Fibroblast of mammary gland (primary cell): ENCODE measurements at regions not wholly inside any gene's neighbourhood (a gene's known extent, or its start where the extent isn't known, plus 50 kb on each side); places are given as distances from the start of the nearest gene placed in this dataset.

Source experiments
- DNase-seq: peaks from one replicate; pipeline ENCODE4 v3.0.0-alpha.2; 2010; ENCODE audit warnings: low read depth
- H3K4me3 ChIP-seq: 2 replicates; pipeline ENCODE4 v1.5.1; 2011; ENCODE audit warnings: low read depth, mild to moderate bottlenecking, low read length, moderate library complexity; ENCODE audit not compliant: control insufficient read depth
- TF ChIP-seq, protein P1 (sequence below): conservative IDR thresholded peaks from 2 replicates; pipeline ENCODE4 v1.5.1; 2011; ENCODE audit warnings: low read depth, low read length, inconsistent platforms; ENCODE audit not compliant: control insufficient read depth, insufficient read depth

- TF ChIP-seq, protein P1, sequence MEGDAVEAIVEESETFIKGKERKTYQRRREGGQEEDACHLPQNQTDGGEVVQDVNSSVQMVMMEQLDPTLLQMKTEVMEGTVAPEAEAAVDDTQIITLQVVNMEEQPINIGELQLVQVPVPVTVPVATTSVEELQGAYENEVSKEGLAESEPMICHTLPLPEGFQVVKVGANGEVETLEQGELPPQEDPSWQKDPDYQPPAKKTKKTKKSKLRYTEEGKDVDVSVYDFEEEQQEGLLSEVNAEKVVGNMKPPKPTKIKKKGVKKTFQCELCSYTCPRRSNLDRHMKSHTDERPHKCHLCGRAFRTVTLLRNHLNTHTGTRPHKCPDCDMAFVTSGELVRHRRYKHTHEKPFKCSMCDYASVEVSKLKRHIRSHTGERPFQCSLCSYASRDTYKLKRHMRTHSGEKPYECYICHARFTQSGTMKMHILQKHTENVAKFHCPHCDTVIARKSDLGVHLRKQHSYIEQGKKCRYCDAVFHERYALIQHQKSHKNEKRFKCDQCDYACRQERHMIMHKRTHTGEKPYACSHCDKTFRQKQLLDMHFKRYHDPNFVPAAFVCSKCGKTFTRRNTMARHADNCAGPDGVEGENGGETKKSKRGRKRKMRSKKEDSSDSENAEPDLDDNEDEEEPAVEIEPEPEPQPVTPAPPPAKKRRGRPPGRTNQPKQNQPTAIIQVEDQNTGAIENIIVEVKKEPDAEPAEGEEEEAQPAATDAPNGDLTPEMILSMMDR: no peak
- no peak for DNase-seq
These were observed 408.4 kb downstream of the ETV1 start for GRCh38 chr7:13581097-13581496.

GRCh38 chr7:13593854-13594253 lies 395.6 kb downstream of the ETV1 start:
- TF ChIP-seq, protein P1: no peak
- no peak overlapping the region for H3K4me3 ChIP-seq
- DNase-seq: no peak

More at GRCh38 chr7:13581097-13581496, 408.4 kb downstream of the ETV1 start:
- H3K4me3 ChIP-seq: no peak overlapping the region

GRCh38 chr7:13602036-13602435 lies 387.4 kb downstream of the ETV1 start:
- DNase-seq: no peak
- TF ChIP-seq, protein P1: no peak
- H3K4me3 ChIP-seq: no peak overlapping the region

DNA sequence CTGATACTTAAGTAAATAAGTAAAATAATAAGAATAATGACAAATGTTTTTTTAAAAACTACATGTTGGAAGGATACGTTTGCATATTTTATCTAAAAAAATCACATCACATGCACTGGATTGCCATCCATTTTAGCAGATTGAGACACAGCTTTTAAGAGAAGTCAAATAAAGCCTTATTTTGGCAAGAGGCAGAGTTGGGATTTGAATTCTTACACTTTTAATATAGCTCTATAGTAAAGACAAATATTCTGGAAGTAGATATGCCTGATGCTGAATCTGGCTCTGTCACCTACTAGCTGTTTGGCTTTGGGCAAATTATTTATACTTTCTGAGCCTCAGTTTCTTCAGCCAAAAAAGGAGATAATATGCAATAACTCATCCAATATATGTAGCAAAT lies 386.4 kb downstream of the ETV1 start:
- no peak overlapping the region for H3K4me3 ChIP-seq

DNA sequence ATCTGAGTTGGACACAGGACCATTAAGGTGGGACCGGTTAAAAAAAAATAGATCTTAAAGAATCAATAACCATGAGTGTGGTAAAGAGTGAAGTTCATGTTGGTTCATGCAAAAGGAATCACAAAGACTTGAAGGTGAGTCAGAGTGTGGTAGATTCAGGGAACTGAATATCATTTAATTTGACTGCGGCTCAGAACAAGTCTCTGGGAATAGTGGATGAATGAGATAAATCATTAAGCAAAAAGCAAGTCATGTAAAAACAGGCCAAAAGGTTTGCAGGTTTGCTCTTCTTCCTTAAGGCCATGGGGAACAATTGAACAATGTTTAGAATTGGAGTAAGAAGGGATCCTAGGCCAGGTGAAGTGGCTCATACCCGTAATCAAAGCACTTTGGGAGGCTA lies 385.8 kb downstream of the ETV1 start:
- no peak for DNase-seq
- TF ChIP-seq, protein P1: no peak
- no peak overlapping the region for H3K4me3 ChIP-seq

More for the DNA sequence above, 386.4 kb downstream of the ETV1 start:
- TF ChIP-seq, protein P1: no peak
- no peak for DNase-seq

- TF ChIP-seq, protein P1: no peak
- DNase-seq: no peak
- no peak overlapping the region for H3K4me3 ChIP-seq
These were observed 385.3 kb downstream of the ETV1 start for GRCh38 chr7:13604178-13604577.

- TF ChIP-seq, protein P1: no peak
- H3K4me3 ChIP-seq: no peak overlapping the region
- DNase-seq: no peak
These were observed 379.1 kb downstream of the ETV1 start for GRCh38 chr7:13610372-13610771.
